Ovary (tissue), 7 donors: ENCODE measurements at regions not wholly inside any gene's neighbourhood (a gene's known extent, or its start where the extent isn't known, plus 50 kb on each side); places are given as distances from the start of the nearest gene placed in this dataset.

Experiments
- DNase-seq, 5 donors: peaks; one replicate each; pipeline ENCODE4 v3.0.0-alpha.2; 2019 to 2020
- H3K27ac ChIP-seq, 2 donors: fragments of 200-600 bp; one replicate each; pipeline versions ENCODE4 v1.5.1 to v1.8.0; 2019 to 2022
- H3K27me3 ChIP-seq: fragments of 200-600 bp; one replicate; pipeline ENCODE4 v1.8.0; 2022
- H3K36me3 ChIP-seq: fragments of 200-600 bp; sonication (generic); one replicate; pipeline ENCODE4 v1.5.1; 2019
- H3K4me1 ChIP-seq: one replicate; pipeline ENCODE4 v1.8.1; 2013; ENCODE audit warnings: mild to moderate bottlenecking, moderate library complexity; ENCODE audit not compliant: insufficient read depth
- H3K4me3 ChIP-seq: fragments of 200-600 bp; sonication (generic); one replicate; pipeline ENCODE4 v1.5.1; 2017
- H3K9me3 ChIP-seq, 2 donors: fragments of 200-600 bp in 1 of 2; sonication (generic) in 1 of 2; one replicate each; pipeline versions ENCODE4 v1.5.1 to v1.8.1; 2013 to 2019; ENCODE audit warnings: mild to moderate bottlenecking in 1 of 2, moderate library complexity in 1 of 2
- EP300 ChIP-seq: sonication (generic); formaldehyde crosslinking; IDR thresholded peaks from one replicate; pipeline ENCODE4 v1.6.1; 2017; ENCODE audit warnings: antibody characterized with exemption
- POLR2A ChIP-seq: fragments of 450-650 bp; IDR thresholded peaks from one replicate; pipeline ENCODE4 v1.6.1; 2017; ENCODE audit warnings: antibody characterized with exemption, mild to moderate bottlenecking, moderate library complexity
- WGBS, 3 donors: extraction: QIAGEN DNeasy Blood & Tissue Kit in 1 of 3; methylation state at CpG; one replicate each; pipeline versions ENCODE4 v1.1.5 to v1.1.7; 2013 to 2017; 5-methylcytosine and 5-hydroxymethylcytosine counted together
- intact Hi-C, 4 donors: fragments of 100-400 bp; cut with DNase I; formaldehyde crosslinking; loops; one replicate each; pipeline versions ENCODE4 v1.11.0 to v1.15.1; 2022 to 2023
- TF ChIP-seq, protein P1 (sequence below), 3 donors: fragments of 450-650 bp in 2 of 3; fragments of 200-600 bp in 1 of 3; IDR thresholded peaks; one replicate each; pipeline versions ENCODE4 v1.5.1 to v1.8.0; 2016 to 2022; ENCODE audit warnings: antibody characterized with exemption in 3 of 3, mild to moderate bottlenecking in 1 of 3
- donor health status: DM: no; HTN: no; CAD: no; lungs with moderate emphysema.
- donor health status: DM: no; HTN: no; CAD: no.
- donor health status: Bipolar disorder and iron deficiency.
- donor health status: DM: no; HTN: no; CAD: no.
- donor health status: DM: yes; HTN: yes; CAD: no.

GRCh38 chr12:13496111-13496510 is 299.6 kb downstream of the EMP1 start:
- Histone ChIP-seq H3K4me3 (no peak overlapping the region), H3K27ac (no peak overlapping the region), H3K9me3 (no peaks in the 10 kb centered on the region), H3K4me1 (no peaks in the 10 kb centered on the region), H3K27me3 (no peaks in the 10 kb centered on the region), H3K36me3 (no peaks in the 10 kb centered on the region)
- WGBS, 3 donors = 15 to 24% (median 19%) methylated on average over 1 of the region's 1 CpG
- TF ChIP-seq POLR2A (no peak), EP300 (no peak)
- TF ChIP-seq, protein P1, sequence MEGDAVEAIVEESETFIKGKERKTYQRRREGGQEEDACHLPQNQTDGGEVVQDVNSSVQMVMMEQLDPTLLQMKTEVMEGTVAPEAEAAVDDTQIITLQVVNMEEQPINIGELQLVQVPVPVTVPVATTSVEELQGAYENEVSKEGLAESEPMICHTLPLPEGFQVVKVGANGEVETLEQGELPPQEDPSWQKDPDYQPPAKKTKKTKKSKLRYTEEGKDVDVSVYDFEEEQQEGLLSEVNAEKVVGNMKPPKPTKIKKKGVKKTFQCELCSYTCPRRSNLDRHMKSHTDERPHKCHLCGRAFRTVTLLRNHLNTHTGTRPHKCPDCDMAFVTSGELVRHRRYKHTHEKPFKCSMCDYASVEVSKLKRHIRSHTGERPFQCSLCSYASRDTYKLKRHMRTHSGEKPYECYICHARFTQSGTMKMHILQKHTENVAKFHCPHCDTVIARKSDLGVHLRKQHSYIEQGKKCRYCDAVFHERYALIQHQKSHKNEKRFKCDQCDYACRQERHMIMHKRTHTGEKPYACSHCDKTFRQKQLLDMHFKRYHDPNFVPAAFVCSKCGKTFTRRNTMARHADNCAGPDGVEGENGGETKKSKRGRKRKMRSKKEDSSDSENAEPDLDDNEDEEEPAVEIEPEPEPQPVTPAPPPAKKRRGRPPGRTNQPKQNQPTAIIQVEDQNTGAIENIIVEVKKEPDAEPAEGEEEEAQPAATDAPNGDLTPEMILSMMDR (IDR thresholded peaks at IDR 0.05) = no peak
- DNase-seq = no peak
- intact Hi-C loops = no loop called here

DNA sequence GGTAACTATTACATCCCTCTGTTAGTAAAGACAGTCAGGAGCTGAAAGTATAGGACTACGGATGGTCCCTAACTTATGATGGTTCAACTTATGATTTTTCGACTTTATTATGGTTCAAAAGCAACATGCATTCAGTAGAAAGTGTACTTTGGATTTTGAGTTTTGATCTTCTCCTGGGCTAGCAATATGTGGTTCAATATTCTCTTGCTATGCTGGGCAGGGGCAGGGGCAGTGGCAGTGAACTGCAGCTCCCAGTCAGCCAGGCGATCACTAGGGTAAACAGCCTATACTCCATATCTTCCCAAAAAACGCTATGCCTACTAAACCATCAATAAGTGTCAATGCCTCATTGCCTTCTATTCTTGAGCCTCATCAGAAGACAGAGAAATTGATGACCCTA is 292.7 kb downstream of the EMP1 start:
- no peaks in the 10 kb centered on the region for H3K36me3 ChIP-seq
- WGBS, 3 donors = 89 to 94% (median 93%) methylated on average over 4 of the region's 4 CpGs
- no peaks in the 10 kb centered on the region for H3K27me3 ChIP-seq
- H3K27ac ChIP-seq = no peak overlapping the region
- no peak for DNase-seq
- TF ChIP-seq, protein P1 (IDR thresholded peaks at IDR 0.05) = no peak
- TF ChIP-seq EP300 = no peak
- TF ChIP-seq POLR2A = no peak
- intact Hi-C loops = no loop called here
- H3K9me3 ChIP-seq = no peaks in the 10 kb centered on the region
- H3K4me3 ChIP-seq = no peak overlapping the region
- no peaks in the 10 kb centered on the region for H3K4me1 ChIP-seq

GRCh38 chr12:13487326-13487725 is 290.8 kb downstream of the EMP1 start:
- WGBS, 3 donors = 84 to 88% (median 87%) methylated on average over 7 of the region's 7 CpGs
- intact Hi-C loops = no loop called here
- Histone ChIP-seq H3K4me1 (no peaks in the 10 kb centered on the region), H3K36me3 (no peaks in the 10 kb centered on the region), H3K4me3 (no peak overlapping the region), H3K27me3 (no peaks in the 10 kb centered on the region), H3K27ac (no peak overlapping the region), H3K9me3 (no peaks in the 10 kb centered on the region)
- TF ChIP-seq, protein P1 (IDR thresholded peaks at IDR 0.05) = no peak
- TF ChIP-seq EP300 (no peak), POLR2A (no peak)
- DNase-seq = no peak

DNA sequence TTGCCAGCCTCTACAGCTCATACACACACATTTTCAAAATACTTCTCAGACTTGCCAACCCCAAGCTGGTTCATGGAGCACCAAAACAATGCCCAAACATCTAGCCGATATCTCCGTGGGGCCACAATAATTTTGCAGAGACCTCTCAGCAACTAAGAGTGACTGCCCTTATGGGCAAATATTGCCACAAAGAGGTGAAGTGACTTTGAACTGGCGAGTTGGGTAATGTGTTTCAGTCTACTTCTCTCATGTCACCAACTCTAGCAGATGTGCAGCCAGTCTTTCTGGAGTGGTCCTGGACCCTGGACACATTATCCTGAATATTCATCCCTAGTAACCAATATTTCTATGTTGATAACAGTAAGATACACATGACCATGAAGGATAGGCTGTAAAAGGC is 290.3 kb downstream of the EMP1 start:
- Histone ChIP-seq H3K27ac (no peak overlapping the region), H3K9me3 (no peaks in the 10 kb centered on the region), H3K27me3 (no peaks in the 10 kb centered on the region), H3K36me3 (no peaks in the 10 kb centered on the region), H3K4me1 (no peaks in the 10 kb centered on the region), H3K4me3 (no peak overlapping the region)
- WGBS, 3 donors = 87 to 94% (median 90%) methylated on average over 3 of the region's 3 CpGs
- DNase-seq = no peak
- intact Hi-C loops = no loop called here
- TF ChIP-seq, protein P1 (IDR thresholded peaks at IDR 0.05) = no peak
- TF ChIP-seq POLR2A (no peak), EP300 (no peak)
